GM23338 (cell line): ENCODE measurements at regions not wholly inside any gene's neighbourhood (a gene's known extent, or its start where the extent isn't known, plus 50 kb on each side); places are given as distances from the start of the nearest gene placed in this dataset.

ENCODE experiments used
- ATAC-seq: fragments of 200-7000 bp; cut with Tn5 transposase; 3 replicates; pipeline ENCODE4 v1.9.1; 2020
- DNase-seq: peaks from one replicate; pipeline ENCODE4 v3.0.0-alpha.2; 2015; ENCODE audit warnings: low spot score
- H2AFZ ChIP-seq: fragments of 200-600 bp; sonication (generic); 2 replicates; pipeline ENCODE4 v1.8.0; 2016; ENCODE audit warnings: antibody characterized with exemption, mild to moderate bottlenecking, moderate library complexity
- H3F3A ChIP-seq: fragments of 200-600 bp; sonication (generic); replicated peaks from 2 replicates; pipeline ENCODE4 v1.8.0; 2017; ENCODE audit warnings: antibody characterized with exemption, mixed run types, low read depth
- H3K27ac ChIP-seq: fragments of 200-600 bp; sonication (generic); 2 replicates; pipeline ENCODE4 v1.6.1; 2016; ENCODE audit warnings: low read depth
- H3K27me3 ChIP-seq: fragments of 200-600 bp; sonication (generic); 2 replicates; pipeline ENCODE4 v1.8.0; 2016; ENCODE audit warnings: mild to moderate bottlenecking, mixed run types, moderate library complexity; ENCODE audit not compliant: insufficient read depth
- H3K36me3 ChIP-seq: fragments of 200-600 bp; sonication (generic); 2 replicates; pipeline ENCODE4 v1.8.0; 2016; ENCODE audit warnings: mild to moderate bottlenecking; ENCODE audit not compliant: insufficient read depth
- H3K4me1 ChIP-seq: fragments of 200-600 bp; sonication (generic); 2 replicates; pipeline ENCODE4 v1.8.0; 2016; ENCODE audit warnings: mild to moderate bottlenecking, moderate library complexity; ENCODE audit not compliant: insufficient read depth
- H3K4me2 ChIP-seq: fragments of 200-600 bp; sonication (generic); 2 replicates; pipeline ENCODE4 v1.7.1; 2017; ENCODE audit warnings: mixed run types
- H3K4me3 ChIP-seq: fragments of 200-600 bp; sonication (generic); 2 replicates; pipeline ENCODE4 v1.6.1; 2016; ENCODE audit warnings: mixed run types
- H3K79me2 ChIP-seq: fragments of 200-600 bp; sonication (generic); replicated peaks from 2 replicates; pipeline ENCODE4 v1.8.0; 2017; ENCODE audit warnings: mild to moderate bottlenecking; ENCODE audit not compliant: insufficient read depth
- H3K9me2 ChIP-seq: fragments of 200-600 bp; sonication (generic); 2 replicates; pipeline ENCODE4 v1.8.0; 2017; ENCODE audit not compliant: insufficient read depth
- H4K20me1 ChIP-seq: fragments of 200-600 bp; sonication (generic); replicated peaks from 2 replicates; pipeline ENCODE4 v1.8.0; 2017; ENCODE audit warnings: mild to moderate bottlenecking; ENCODE audit not compliant: insufficient read depth
- H3K27ac Mint-ChIP-seq: 2 replicates; pipeline ENCODE4 v1.8.0; 2020; ENCODE audit warnings: inconsistent platforms, mild to moderate bottlenecking, moderate library complexity, mixed read lengths
- H3K27me3 Mint-ChIP-seq: 3 replicates; pipeline ENCODE4 v1.8.0; 2022; ENCODE audit warnings: low read depth, mild to moderate bottlenecking, moderate library complexity, mixed read lengths, inconsistent platforms; ENCODE audit not compliant: insufficient read depth, poor library complexity
- H3K36me3 Mint-ChIP-seq: 3 replicates; pipeline ENCODE4 v1.8.0; 2021; ENCODE audit warnings: low read depth, mild to moderate bottlenecking, inconsistent platforms, moderate library complexity, mixed read lengths
- H3K4me1 Mint-ChIP-seq: 3 replicates; pipeline ENCODE4 v1.8.0; 2020; ENCODE audit warnings: mild to moderate bottlenecking, inconsistent platforms, mixed read lengths
- H3K4me3 Mint-ChIP-seq: 3 replicates; pipeline ENCODE4 v1.8.0; 2021; ENCODE audit warnings: moderate library complexity, mild to moderate bottlenecking, inconsistent platforms, mixed read lengths
- H3K9me3 Mint-ChIP-seq: 3 replicates; pipeline ENCODE4 v1.8.0; 2020; ENCODE audit warnings: moderate library complexity, mild to moderate bottlenecking, inconsistent platforms, mixed read lengths
- CTCF ChIP-seq, 2 experiments: fragments of 200-600 bp in 1 of 2; sonication (generic) in 1 of 2; conservative IDR thresholded peaks; 2 replicates each; pipeline versions ENCODE4 v1.5.1 to v1.6.1; 2016 to 2017; ENCODE audit warnings: antibody characterized with exemption in 2 of 2, low read depth in 2 of 2, mild to moderate bottlenecking in 2 of 2, moderate library complexity in 1 of 2
- ETS1 ChIP-seq: IDR thresholded peaks from 2 replicates; pipeline ENCODE4 v1.6.1; 2016; ENCODE audit warnings: antibody characterized with exemption
- EZH2 ChIP-seq: fragments of 200-600 bp; sonication (generic); IDR thresholded peaks from one replicate; pipeline ENCODE4 v1.8.0; 2017; ENCODE audit warnings: antibody characterized with exemption, mild to moderate bottlenecking, low read depth; ENCODE audit not compliant: unreplicated experiment
- NANOG ChIP-seq: IDR thresholded peaks from 2 replicates; pipeline ENCODE4 v1.6.1; 2016; ENCODE audit warnings: antibody characterized with exemption, borderline replicate concordance
- ZNF462 ChIP-seq: fragments of 250-450 bp; sonication (Bioruptor Pico); IDR thresholded peaks from 2 replicates; pipeline ENCODE4 v1.5.0; 2020; ENCODE audit warnings: mild to moderate bottlenecking, moderate library complexity

- ATAC-seq (no peak), DNase-seq (no peak)
- peaks cover 3% of the 10 kb centered on the region for H3K27me3 Mint-ChIP-seq
- 0 out of 2 replicates have a peak, but pooled peaks cover 6% of the 10 kb centered on the region for H3K4me1 ChIP-seq
- H3K36me3 ChIP-seq, result no peaks in the 10 kb centered on the region
- no peak overlapping the region for H3K4me3 ChIP-seq
- no peak overlapping the region for H3K4me3 Mint-ChIP-seq
- no peak overlapping the region for H3K4me2 ChIP-seq
- H4K20me1 ChIP-seq, result no peaks in the 10 kb centered on the region
- H2AFZ ChIP-seq, result no peak overlapping the region
- H3K27ac ChIP-seq, result no peak overlapping the region
- H3K36me3 Mint-ChIP-seq, result no peaks in the 10 kb centered on the region
- H3F3A ChIP-seq, result no peaks in the 10 kb centered on the region
- no peaks in the 10 kb centered on the region for H3K27me3 ChIP-seq
- no peak overlapping the region for H3K27ac Mint-ChIP-seq
- no peaks in the 10 kb centered on the region for H3K79me2 ChIP-seq
- 0 out of 2 replicates have a peak, but pooled peaks cover 6% of the 10 kb centered on the region for H3K9me2 ChIP-seq
- peaks cover 6% of the 10 kb centered on the region for H3K4me1 Mint-ChIP-seq
- no peaks in the 10 kb centered on the region for H3K9me3 Mint-ChIP-seq
- no peak for TF ChIP-seq ZNF462 (CRISPR knock-in tag)
- TF ChIP-seq ETS1, result no peak
Observed at GRCh38 chr7:50178166-50178565, 85.1 kb upstream of the ZPBP start.

- Histone ChIP-seq H3K4me3 (no peak overlapping the region), H3K79me2 (no peaks in the 10 kb centered on the region), H3K27me3 (no peaks in the 10 kb centered on the region), H3K9me2 (0 out of 2 replicates have a peak, but pooled peaks cover 6% of the 10 kb centered on the region), H4K20me1 (no peaks in the 10 kb centered on the region), H3F3A (no peaks in the 10 kb centered on the region), H2AFZ (no peak overlapping the region), H3K4me2 (no peak overlapping the region), H3K4me1 (no peaks in the 10 kb centered on the region), H3K36me3 (no peaks in the 10 kb centered on the region), H3K27ac (no peak overlapping the region)
- Mint-ChIP-seq H3K27ac (no peak overlapping the region), H3K9me3 (no peaks in the 10 kb centered on the region), H3K4me1 (no peaks in the 10 kb centered on the region), H3K36me3 (no peaks in the 10 kb centered on the region), H3K4me3 (no peak overlapping the region), H3K27me3 (peaks cover 3% of the 10 kb centered on the region)
- TF ChIP-seq CTCF (conservative IDR thresholded peaks at IDR 0.05; ENCODE audit: low read depth in 2 of 2), result no peak
- TF ChIP-seq EZH2, result no peak
- no peak for TF ChIP-seq NANOG
- ATAC-seq (no peak), DNase-seq (no peak)
Observed at GRCh38 chr7:50174948-50175347, 81.9 kb upstream of the ZPBP start.
